Psoas muscle (tissue), 7 donors: ENCODE measurements at regions not wholly inside any gene's neighbourhood (a gene's known extent, or its start where the extent isn't known, plus 50 kb on each side); places are given as distances from the start of the nearest gene placed in this dataset.

Experiments used
- ATAC-seq, 4 donors: fragments of 200-7000 bp; cut with Tn5 transposase; one replicate each; pipeline ENCODE4 v1.9.1; 2020; ENCODE audit warnings: moderate library complexity in 3 of 4, mild to moderate bottlenecking in 2 of 4
- DNase-seq, 2 donors: peaks; one replicate each; pipeline ENCODE4 v3.0.0-alpha.2; 2020
- H3K27ac ChIP-seq: fragments of 200-600 bp; one replicate; pipeline ENCODE4 v1.8.0; 2022
- H3K27me3 ChIP-seq, 3 donors: fragments of 200-600 bp in 1 of 3; one replicate each; pipeline versions ENCODE4 v1.6.1 to v1.8.0; 2013 to 2022; ENCODE audit warnings: low read length in 2 of 3, mild to moderate bottlenecking in 2 of 3, moderate library complexity in 1 of 3; ENCODE audit not compliant: insufficient read depth in 3 of 3
- H3K36me3 ChIP-seq, 2 donors: fragments of 200-600 bp in 1 of 2; one replicate each; pipeline versions ENCODE4 v1.6.1 to v1.8.0; 2013 to 2022; ENCODE audit warnings: low read depth in 1 of 2, mild to moderate bottlenecking in 1 of 2, moderate library complexity in 1 of 2; ENCODE audit not compliant: insufficient read depth in 1 of 2
- H3K4me1 ChIP-seq: fragments of 200-600 bp; one replicate; pipeline ENCODE4 v1.8.0; 2022
- H3K4me3 ChIP-seq: fragments of 200-600 bp; one replicate; pipeline ENCODE4 v1.8.0; 2022; ENCODE audit warnings: mild to moderate bottlenecking
- H3K9me3 ChIP-seq: fragments of 200-600 bp; one replicate; pipeline ENCODE4 v1.8.0; 2022
- WGBS, 3 donors: extraction: QIAGEN DNeasy Blood & Tissue Kit; methylation state at CpG; one replicate each; pipeline versions ENCODE4 v1.1.6 to v1.1.7; 2013; 5-methylcytosine and 5-hydroxymethylcytosine counted together
- intact Hi-C, 2 donors: fragments of 100-400 bp; cut with DNase I; formaldehyde crosslinking; loops; one replicate each; pipeline versions ENCODE4 v1.11.0 to v1.14.2; 2022
- TF ChIP-seq, protein P1 (sequence below): fragments of 200-600 bp; IDR thresholded peaks from one replicate; pipeline ENCODE4 v1.8.0; 2022; ENCODE audit warnings: antibody characterized with exemption
- donor health status: healthy with polysubstance abuse.
- donor health status: DM: no; HTN: no; CAD: no; lungs with moderate emphysema.
- donor health status: Bipolar disorder and iron deficiency.
- donor health status: healthy.
- donor health status: DM: yes; HTN: yes; CAD: no.
- donor health status: DM: no; HTN: no; CAD: no.
- donor health status: DM: yes; HTN: yes; CAD: no.

GRCh38 chr14:22185191-22185590 lies 403.8 kb downstream of the DAD1 start:
- 24 to 27% (median 25%) methylated on average over 1 of the region's 1 CpG for WGBS, 3 donors
- H3K27me3 ChIP-seq, result no peaks in the 10 kb centered on the region
- no peaks in the 10 kb centered on the region for H3K4me1 ChIP-seq

DNA sequence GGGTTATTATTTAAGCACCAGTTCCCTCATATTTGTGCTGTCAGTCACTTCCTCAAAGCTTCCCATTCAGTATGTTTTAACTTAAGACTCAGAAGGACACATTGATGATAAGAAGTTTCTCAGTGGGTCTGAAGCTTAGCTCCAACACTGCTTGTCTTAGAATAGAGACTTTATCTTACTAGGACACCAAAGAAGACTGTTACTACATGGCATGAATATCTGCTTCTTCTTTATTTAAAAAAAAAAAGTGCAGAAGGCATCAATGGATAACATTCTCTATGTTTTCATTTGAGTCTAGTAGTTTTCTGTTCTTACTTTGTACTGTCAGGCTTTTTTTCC lies 404.2 kb downstream of the DAD1 start:
- H3K4me3 ChIP-seq, result no peak overlapping the region
- H3K9me3 ChIP-seq, result no peaks in the 10 kb centered on the region
- intact Hi-C loops, result no loop called here
- H3K36me3 ChIP-seq, result no peaks in the 10 kb centered on the region
- H3K27ac ChIP-seq, result no peak overlapping the region
- ATAC-seq, result no peak
- H3K4me1 ChIP-seq, result no peaks in the 10 kb centered on the region
- no peak for DNase-seq
- no peaks in the 10 kb centered on the region for H3K27me3 ChIP-seq
- TF ChIP-seq, protein P1, sequence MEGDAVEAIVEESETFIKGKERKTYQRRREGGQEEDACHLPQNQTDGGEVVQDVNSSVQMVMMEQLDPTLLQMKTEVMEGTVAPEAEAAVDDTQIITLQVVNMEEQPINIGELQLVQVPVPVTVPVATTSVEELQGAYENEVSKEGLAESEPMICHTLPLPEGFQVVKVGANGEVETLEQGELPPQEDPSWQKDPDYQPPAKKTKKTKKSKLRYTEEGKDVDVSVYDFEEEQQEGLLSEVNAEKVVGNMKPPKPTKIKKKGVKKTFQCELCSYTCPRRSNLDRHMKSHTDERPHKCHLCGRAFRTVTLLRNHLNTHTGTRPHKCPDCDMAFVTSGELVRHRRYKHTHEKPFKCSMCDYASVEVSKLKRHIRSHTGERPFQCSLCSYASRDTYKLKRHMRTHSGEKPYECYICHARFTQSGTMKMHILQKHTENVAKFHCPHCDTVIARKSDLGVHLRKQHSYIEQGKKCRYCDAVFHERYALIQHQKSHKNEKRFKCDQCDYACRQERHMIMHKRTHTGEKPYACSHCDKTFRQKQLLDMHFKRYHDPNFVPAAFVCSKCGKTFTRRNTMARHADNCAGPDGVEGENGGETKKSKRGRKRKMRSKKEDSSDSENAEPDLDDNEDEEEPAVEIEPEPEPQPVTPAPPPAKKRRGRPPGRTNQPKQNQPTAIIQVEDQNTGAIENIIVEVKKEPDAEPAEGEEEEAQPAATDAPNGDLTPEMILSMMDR, result no peak

More at GRCh38 chr14:22185191-22185590, 403.8 kb downstream of the DAD1 start:
- Histone ChIP-seq H3K27ac (no peak overlapping the region), H3K9me3 (no peaks in the 10 kb centered on the region), H3K36me3 (no peaks in the 10 kb centered on the region), H3K4me3 (no peak overlapping the region)
- intact Hi-C loops, result no loop called here
- ATAC-seq (no peak), DNase-seq (no peak)
- TF ChIP-seq, protein P1, result no peak

DNA sequence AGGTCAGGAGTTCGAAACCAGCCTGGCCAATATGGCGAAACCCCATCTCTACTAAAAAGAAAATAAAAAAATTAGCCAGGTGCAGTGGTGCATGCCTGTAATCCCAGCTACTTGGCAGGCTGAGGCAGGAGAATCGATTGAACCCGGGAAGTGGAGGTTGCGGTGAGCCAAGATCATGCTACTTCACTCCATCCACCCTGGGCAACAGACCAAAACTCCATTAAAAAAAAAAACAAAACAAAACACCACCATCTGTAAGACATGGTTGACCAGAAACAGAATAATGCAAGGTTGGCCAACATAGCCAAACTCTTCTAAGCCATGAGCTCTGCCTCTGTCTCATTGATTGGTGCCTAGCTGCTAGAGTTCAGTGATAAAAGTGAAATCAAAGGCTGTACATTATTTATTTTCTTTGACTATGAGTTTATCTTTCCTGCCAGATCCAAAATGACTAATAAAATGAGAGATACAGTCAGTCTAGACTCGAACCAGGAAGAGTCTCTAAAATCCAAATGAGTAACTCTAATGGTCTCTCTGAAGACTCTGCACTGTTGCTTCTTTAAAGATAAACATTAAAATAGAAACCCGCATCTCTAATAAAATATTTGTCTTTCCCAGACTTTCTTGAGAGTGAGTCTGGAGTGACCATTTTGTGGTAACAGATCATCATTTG lies 404.7 kb downstream of the DAD1 start:
- ATAC-seq (no peak), DNase-seq (no peak)
- no peak overlapping the region for H3K4me3 ChIP-seq
- intact Hi-C loops, result no loop called here
- TF ChIP-seq, protein P1, result no peak
- no peaks in the 10 kb centered on the region for H3K36me3 ChIP-seq
- H3K27me3 ChIP-seq, result no peaks in the 10 kb centered on the region
- WGBS, 3 donors, result 52 to 67% (median 59%) methylated on average over 7 of the region's 7 CpGs
- no peaks in the 10 kb centered on the region for H3K4me1 ChIP-seq
- no peak overlapping the region for H3K27ac ChIP-seq
- H3K9me3 ChIP-seq, result no peaks in the 10 kb centered on the region

DNA sequence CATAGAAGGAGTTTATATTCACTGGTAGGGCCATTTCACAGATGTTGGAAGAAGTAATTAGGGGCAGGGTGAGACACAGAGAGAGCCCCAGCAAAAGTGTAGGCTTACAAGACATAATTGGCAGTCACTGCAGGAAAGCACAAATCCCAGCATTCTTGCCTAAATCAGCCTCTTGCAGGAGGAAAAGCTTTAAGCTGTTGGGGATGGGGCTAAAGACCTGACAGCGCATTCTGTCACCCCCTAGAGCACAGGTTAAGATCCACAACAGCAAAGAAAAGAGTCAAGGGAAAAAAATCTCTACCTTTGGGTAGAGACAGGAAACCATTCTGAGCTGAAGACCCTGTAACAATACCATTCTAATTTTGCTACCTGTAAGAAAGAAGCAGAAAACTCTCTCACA lies 409.0 kb downstream of the DAD1 start:
- Histone ChIP-seq H3K4me3 (no peak overlapping the region), H3K9me3 (no peaks in the 10 kb centered on the region), H3K27me3 (no peaks in the 10 kb centered on the region), H3K27ac (no peak overlapping the region), H3K4me1 (no peaks in the 10 kb centered on the region), H3K36me3 (no peaks in the 10 kb centered on the region)
- 85 to 100% (median 100%) methylated on average over 1 of the region's 1 CpG for WGBS, 3 donors
- DNase-seq (no peak), ATAC-seq (no peak)
- intact Hi-C loops, result no loop called here
- TF ChIP-seq, protein P1, result no peak

DNA sequence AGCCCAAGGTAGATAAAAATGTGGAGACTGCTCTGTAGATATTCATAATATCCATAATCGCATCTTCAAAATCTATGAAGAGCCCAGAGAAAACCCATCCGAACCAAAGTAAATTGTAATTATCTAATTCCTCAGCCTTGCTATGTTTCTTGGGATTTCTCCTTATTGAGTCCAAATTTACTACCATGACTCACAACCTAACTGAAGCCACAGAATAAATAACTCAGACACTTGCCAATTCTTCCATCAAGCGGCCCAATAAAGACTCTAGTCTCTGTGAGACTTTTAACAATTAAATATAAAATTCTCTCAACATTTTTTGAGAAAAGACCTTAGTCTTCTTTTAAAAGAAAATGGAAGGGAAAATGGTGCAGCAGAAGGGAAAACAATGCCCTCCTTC lies 409.8 kb downstream of the DAD1 start:
- no peaks in the 10 kb centered on the region for H3K9me3 ChIP-seq
- no peak overlapping the region for H3K27ac ChIP-seq
- no peak for DNase-seq
- TF ChIP-seq, protein P1, result no peak
- no peaks in the 10 kb centered on the region for H3K36me3 ChIP-seq
- no peaks in the 10 kb centered on the region for H3K4me1 ChIP-seq
- no peaks in the 10 kb centered on the region for H3K27me3 ChIP-seq
- intact Hi-C loops, result no loop called here
- ATAC-seq, result no peak
- H3K4me3 ChIP-seq, result no peak overlapping the region
- WGBS, 3 donors, result 43 to 68% (median 55%) methylated on average over 3 of the region's 3 CpGs
